NCI-H1694 (cell line): ENCODE measurements at regions not wholly inside any gene's neighbourhood (a gene's known extent, or its start where the extent isn't known, plus 50 kb on each side); places are given as distances from the start of the nearest gene placed in this dataset.
"Not testable (repeated sequence)": the region's sequence is repeated elsewhere in the genome, so short reads cannot be mapped to it uniquely, and the experiment has no call there.

ENCODE experiments used
- DNase-seq: peaks from one replicate; lab custom pipeline; 2025; lab: John Stamatoyannopoulos, UW

DNA sequence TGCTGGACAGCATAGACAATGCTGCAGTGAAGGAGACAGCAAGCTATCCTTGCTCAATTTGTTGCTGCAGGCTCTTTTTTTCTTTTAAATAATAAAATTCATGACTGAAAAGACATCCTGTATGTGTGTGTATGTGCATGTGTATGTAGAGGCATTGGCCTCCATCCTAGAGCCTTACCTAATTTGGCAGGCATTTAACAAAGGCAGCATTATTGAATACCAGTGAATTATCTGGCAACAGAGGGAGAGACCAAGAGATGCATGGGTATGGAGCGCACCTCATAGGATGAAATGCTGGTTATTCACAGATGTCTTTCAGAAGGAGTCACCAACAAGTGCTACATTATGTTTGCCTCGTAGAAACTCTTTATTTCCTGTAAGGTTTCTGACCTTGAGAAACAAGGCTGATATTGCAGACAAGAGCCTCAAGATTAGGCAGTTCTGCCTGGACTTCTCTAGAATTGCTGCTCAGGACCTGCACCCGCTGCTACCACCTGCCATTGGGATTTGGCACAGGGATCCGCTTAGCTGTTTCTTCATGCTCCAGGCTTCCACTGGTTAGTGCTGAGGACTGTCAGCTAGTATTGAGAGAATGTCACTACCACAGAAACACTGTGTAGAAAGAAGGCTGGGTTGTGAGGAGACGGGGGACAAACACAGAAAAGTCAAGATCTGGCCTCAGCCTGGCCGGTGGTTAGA, 247.7 kb upstream of the RFX3 start:
- DNase-seq, result no peak

DNA sequence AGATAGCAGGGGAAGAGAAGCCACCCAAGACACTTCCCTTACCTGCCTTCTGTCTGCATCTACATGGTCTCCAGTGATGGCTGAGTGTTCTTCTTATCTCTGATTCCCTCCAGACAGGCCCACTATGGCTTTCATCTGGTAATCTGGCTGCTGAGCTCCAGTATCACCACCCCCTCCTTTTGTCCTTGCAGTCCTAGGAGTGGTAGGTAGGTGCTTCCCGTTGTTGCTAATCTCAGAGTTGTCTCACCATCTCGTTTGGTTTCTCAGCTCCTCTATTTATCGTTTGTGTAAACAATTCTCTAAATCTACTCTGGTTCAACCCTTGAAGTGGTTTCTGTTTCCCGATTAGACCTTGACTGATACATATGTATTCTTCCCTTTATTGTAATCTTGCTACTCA, 243.8 kb upstream of the RFX3 start:
- DNase-seq, result no peak

DNA sequence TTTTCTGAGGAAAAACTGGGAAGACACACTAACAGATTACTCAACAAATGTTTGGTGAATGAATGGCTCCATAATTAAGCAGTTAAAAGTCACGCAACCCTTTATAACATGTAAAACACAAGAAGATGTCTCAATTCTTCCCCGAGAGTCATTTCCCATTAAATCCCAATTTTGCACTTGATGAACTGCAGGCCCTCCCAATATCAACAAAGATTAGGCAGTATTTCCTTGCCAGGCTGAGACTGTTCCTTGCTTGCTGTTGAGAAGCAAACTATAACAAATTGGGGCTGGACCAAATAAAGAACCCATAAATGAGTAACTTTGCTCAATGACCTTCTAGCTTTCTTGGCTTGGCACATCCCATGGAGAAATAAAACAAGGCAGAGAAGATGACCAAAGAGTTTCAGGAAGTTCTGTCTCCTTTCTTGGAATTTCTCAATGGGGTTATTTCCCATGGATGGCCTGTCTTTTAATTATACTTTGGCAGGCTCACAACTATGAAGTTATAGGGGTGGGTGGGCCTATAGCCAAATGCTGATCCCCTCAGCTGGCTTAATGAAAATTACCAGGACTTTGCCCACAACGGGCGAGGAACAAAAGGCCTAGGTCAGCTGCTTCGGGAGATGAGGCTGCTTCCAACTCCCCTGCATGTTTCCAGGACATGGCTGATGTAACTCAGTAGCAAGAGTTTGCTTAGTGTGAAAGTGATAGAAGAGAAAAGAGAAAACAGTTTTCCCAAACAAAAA, 243.1 kb upstream of the RFX3 start:
- DNase-seq, result no peak

DNA sequence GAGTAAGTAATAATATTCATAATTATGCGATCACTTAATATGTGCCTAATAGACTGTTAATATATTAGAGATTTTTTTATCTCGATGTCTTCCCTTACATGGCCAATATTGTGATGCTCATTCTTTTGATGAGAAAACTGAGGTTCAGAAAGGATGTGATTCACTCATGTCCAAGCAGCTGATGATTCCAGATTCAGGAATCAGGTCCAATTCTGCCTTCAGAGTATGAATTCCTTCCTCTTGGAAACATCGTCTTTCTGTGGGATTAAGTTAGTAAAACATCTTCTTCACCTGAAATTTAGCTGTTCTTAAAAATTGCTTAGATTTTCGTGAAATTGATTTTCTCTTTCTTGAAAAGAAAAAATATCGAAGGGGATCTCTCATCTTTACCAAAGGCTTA, 242.5 kb upstream of the RFX3 start:
- DNase-seq, result no peak

DNA sequence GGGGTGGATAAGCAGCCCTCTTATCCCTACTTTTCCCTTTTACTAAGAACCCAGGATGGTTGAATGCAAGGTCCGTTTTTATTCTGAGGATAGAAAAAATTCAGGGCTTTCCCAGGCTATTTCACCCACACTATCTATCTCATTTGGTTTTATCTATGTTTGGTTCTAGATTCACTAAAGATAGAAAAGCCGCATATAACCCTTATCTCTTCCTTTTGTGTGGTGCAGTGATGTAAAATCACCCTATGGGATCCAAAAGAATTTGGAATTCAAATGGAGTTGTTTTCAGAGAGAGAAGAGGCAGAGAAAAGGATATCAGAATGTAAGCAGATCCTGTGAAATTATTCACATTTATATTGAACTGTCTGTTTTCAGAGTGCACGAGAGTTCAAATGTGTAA, 236.3 kb upstream of the RFX3 start:
- no peak for DNase-seq

DNA sequence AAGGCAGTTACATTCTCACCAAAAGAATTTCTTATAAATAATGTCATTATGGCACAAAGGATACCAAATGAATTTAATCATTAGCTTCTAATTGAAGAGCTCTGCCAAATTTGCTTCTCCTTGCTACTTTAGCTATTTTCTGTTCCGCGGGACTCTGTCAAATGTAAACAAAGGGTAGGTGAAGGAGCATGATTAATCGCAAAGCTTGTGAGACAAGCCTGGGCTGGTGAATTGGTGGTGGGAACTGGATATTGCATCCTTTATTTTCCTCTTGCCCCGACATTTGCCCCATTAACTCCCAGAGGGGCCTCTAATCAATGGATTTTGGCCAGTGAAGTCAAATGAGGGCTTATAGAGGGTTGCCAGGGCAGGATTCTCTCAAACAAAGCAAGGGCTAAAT, 234.2 kb upstream of the RFX3 start:
- DNase-seq, result peak; percentile 62

DNA sequence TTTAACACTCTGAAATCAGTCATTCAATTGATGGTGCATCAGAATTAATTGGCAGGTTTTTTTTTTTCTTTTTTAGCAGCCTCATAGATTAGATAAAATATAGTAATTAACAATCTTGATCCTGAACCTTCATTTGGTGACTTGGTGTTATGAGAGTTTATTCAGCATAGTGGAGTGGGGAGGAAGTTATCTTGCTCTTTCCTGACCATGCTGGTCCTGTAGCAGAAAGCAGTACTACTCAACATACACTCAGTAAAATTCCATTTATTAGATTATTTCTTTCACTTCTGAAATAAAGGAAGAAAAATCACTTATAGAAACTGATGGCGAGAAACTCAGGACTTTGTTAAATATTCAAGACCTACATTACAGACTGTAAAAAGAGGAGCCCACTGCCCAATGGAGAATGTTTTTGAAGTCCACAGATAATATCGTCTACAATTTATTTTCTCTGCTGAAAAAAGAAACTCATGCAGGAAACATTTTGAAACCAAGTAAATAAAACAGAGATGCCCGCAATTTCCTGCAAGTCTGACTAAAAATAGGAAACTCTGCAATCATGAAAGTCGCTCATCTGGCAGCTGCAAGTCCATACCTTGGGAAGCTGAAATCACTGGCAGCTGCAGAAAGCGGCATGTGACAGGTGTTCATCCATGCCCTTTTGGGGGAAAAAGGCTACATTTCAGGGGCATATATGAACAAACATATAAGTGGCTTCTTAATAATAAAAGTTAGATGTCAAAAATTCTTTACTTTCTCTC, 233.2 kb upstream of the RFX3 start:
- no peak for DNase-seq

DNA sequence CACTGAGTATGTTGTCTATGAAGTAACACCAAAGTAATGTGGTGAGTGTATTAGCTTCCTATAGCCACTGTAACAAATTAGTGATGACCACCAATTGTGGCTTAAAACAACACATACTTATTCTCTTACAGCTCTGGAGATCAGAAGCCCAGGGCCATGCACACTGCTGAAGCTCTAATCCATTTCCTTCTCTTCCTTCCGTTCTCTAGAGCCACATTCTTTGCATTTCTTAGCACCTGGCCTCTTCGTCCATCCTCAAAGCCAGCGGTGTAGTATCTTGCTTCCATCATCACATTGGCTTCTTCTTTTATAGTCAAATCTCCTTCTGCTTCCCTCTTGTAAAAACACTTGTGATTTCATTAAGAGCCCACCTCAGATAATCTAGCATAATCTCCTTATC, 230.3 kb upstream of the RFX3 start:
- no peak for DNase-seq

DNA sequence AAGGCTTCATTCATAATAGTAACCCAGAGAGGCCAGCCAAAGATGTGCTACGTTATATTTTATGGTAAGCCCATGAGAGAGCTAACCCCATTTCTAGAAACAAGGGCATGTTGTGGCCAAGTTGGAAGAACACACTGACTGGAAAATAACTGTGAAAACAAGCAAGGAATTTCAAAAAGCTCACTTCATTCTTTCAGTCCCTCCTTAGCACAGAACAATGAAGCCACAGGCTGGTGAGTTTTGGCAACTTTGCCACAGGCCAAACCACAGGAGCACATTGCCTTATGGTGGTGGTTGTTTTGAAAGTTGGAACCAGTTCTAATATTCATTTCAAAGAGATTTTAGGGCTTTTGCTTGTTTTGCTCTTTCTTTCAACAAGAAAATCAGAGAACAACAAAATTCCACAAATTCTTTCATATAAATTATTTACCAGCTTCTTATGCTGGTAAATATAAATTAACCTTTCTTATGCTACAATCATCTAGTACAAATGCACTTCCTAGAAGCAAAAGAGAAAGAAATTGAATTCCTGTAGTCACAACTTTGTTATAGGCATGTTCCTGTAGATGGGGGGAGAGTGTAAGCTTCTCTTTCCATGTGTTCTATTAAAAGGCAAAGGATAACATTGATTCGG, 225.4 kb upstream of the RFX3 start:
- no peak for DNase-seq

DNA sequence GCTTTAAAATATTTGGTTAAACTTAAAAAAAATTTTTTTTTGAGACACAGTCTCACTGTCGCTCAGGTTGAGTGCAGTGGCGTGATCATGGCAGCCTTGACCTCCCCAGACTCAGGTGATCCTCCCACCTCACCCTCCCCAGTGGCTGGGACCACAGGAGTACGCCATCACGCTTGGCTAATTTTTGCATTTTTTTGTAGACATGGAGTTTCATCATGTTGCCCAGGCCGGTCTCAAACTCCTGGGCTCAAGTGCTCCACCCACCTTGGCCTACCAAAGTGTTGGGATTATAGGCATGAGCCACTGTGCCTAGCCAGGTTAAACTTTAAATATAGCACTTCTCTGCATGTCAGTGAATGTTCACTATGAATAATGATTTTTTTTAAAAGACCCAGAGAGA, 224.5 kb upstream of the RFX3 start:
- DNase-seq, result no peak

DNA sequence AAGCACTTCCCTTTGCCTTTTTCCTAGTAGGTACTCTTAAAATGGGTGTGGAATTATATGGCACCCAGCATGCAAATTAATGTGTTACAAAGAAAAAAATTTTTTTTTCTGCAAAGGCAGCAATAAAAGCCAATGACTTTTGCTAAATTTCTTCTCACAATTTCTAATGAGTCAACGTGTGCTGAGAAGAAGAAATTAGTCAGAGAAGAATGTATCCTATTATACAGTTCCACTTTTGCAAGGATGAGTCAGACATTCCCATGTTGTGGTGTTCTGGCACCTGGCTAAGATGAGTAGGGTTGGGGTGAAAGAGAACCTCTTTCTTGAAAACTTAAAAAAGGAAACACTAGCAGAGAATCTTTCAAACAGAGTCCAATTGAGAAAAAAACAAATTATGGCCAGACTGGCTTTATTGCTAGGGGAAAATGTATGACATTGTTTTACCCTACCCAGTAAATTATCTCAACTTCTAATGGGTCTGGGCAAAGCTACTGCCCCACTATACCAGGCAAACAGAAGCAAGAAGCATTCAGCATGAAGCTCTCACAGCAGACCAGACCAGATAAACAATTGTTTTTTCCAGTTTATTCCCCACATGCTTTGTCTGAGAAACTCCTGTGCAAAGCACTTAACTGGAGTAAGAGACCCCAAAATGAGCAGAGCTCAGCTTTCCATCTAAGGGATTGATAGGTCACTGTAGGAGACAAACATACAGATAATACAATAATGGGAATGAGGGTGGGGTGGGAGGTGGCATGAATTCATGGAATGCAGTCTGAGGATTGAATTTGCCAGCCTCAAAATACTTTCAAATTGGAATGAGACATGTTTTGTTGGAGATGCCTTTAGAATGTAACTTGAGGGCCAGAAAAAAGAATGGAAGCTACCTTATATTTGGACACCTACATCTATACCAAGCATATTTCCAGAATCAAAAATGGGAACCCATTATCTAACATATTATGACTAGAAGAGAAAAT, 220.8 kb upstream of the RFX3 start:
- DNase-seq, result no peak

DNA sequence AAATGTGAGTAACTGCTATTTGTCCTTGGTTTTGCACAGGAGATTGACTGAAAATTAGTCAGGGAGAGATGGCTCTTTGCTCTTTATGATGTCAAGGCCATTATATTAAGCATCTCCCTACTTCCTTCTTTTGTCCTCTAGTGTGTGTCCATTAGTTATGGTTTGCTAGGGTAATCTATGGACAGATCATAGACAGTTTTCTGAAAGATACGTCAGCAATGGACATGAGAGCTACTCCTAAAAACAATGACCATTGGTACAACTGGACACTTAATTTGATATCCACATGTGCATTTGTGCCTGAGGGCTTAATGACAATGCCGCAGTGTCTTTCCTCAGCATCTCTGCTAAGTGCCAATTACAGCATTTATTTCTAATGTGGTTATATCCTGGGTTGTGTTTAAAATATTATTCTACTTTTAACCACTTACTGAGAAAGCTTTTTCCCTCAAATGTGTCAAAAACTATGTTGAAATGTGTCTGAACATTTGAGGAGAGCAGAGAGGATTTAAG, 218.2 kb upstream of the RFX3 start:
- DNase-seq, result no peak

DNA sequence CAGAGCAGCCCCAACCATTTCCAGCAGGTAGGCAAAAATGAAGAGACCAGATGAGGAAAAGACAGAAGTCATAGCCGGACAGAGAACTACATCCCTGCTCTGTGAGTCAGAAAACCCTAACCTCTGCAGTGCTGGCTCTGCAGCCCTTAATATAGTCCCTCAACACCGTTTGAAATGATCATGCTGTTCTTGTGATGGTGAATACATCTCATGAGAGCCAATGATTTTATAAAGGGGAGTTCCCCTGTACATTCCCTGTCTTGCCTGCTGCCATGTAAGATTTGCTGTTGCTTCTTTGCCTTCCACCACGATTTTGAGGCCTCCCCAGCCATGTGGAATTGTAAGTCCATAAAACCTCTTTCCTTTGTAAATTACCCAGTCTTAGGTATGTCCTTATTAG, 216.8 kb upstream of the RFX3 start:
- DNase-seq, result no peak

DNA sequence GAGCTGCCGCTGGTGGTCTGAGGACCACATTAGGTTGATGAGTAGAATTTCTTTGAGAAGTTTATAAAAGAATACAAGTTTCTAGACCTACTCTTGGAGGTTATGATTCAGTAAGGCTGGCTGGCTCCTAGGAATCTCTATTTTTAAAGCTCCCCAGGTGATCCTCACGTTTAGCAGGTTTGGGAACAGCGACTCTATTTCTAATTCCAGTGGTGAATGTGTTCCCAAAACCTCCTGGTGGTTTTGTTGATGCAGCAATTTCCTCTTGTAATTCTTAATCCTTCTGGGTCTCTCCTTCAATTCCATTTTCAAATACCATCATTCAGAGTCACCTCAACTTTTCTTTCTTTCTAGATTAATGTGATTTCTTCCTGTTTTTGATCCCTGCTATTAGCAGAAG, 215.9 kb upstream of the RFX3 start:
- DNase-seq, result no peak

DNA sequence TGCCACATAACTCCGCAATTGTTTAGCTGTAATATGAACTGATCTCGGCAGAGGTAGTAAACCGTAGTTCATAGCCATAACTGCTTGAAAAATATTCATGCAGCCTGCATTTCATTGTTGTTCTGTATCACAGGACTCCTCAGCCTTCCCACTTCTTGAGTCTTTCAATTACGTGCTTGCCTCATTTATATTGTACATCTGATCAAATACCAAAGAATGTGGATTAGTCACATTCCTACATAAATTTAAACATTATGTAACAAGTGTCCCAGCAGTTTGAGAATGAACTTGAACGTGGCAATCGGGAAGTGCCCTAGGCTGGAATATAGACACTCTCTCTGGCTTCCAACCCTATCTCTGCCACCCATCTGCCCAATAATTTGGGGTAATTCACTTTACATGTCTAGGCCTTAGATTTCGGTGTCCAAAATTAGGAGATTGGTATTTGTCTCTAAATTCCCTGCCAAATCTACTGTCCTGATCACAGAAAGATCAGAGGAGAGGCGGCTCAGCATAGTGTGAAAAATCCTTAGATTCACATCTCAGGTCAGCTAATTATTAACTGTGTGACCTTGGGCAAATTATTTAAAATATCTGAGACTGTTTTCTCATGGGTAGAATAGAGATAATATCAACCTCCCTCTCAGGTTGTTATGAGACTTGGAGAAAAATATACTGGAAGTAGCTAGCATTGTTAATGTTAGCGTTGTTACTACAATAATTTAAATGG, 215.1 kb upstream of the RFX3 start:
- no peak for DNase-seq

DNA sequence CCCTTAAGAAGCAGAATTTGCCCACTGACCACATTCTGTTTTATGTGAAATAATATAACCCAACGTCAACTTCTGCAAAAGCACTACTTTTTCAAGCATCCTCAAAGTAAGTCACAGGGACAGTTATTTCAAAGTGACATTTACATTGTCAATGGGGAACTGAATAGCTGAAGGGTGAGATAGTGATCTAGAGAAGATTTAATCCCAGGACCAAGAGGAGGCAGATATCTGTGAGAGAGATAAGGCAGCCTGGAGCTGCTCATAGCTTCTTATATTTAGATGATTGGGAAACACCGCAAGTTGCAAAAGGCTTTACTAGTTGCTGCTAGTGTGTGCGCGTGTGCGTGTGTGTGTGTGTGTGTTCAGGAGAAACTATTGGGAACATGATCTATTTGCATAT, 210.4 kb upstream of the RFX3 start:
- no peak for DNase-seq

DNA sequence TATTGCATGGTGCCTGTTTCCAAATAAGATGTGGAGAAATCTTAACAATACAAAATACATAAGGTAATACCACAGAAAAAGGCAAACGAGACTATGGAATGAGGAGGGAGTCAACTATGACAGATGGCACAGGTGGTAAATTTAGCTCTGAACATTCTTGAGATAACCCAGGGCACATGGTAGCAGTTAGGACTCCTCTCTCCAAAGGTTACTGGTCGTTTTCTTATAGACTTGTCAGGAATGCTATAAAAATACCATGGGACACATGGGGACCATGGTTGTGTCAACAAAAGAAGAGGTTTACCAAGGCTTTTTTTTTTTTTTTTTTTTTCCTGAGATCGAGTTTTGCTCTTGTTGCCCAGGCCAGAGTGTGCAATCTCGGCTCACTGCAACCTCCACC, 209.4 kb upstream of the RFX3 start:
- DNase-seq, result no peak

DNA sequence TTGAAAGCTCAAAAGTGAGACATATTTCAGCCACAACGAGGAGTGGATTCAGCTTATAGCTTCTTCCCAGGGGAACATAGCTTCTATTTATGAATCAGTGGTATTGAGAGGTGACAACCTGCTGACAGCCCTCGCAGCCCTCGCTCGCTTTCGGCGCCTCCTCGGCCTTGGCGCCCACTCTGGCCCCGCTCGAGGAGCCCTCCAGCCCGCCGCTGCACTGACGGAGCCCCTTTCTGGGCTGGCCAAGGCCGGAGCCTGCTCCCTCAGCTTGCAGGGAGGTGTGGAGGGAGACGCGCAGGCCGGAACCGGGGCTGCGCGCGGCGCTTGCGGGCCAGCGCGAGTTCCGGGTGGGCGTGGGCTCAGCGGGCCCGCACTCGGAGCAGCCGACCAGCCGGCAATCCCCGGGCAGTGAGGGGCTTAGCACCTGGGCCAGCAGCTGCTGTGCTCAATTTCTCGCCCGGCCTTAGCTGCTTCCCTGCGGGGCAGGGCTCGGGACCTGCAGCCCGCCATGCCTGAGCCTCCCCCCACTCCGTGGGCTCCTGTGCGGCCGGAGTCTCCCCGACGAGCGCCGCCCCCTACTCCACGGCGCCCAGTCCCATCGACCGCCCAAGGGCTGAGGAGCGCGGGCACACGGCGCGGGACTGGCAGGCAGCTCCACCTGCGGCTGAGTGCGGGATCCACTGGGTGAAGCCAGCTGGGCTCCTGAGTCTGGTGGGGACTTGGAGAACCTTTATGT, 207.9 kb upstream of the RFX3 start:
- not testable (repeated sequence) for DNase-seq

DNA sequence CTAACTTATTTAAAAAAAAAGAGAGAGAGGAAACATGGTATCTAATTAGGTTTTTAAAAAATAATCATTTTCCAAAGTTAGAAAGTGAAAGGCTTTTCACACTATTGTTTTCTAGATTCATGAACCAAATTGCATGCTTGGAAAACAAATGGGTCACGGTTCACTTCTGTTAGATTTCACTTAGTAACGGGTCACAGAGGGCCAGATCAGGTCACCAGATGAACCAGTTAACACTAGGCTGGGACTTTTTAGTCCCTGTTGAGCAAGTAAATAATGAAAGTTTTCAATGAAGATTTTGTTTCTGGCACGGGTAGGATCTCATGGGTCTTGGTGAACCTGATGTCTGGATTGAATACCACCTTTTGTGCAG, 207.2 kb upstream of the RFX3 start:
- no peak for DNase-seq
